SK-N-SH (cell line): ENCODE measurements at regions not wholly inside any gene's neighbourhood (a gene's known extent, or its start where the extent isn't known, plus 50 kb on each side); places are given as distances from the start of the nearest gene placed in this dataset.

Source experiments
- CHD2 ChIP-seq: fragments of 150-350 bp; IDR thresholded peaks from 2 replicates; pipeline ENCODE4 v1.6.1; 2018; ENCODE audit warnings: low read length; ENCODE audit not compliant: partially characterized antibody
- ELF1 ChIP-seq: IDR thresholded peaks from 2 replicates; pipeline ENCODE4 v1.4.0; 2012
- FOSL2 ChIP-seq: IDR thresholded peaks from 2 replicates; pipeline ENCODE4 v1.4.0; 2012; ENCODE audit warnings: low read depth, mild to moderate bottlenecking, moderate library complexity, borderline replicate concordance
- FOXM1 ChIP-seq: IDR thresholded peaks from 2 replicates; pipeline ENCODE4 v1.4.0; 2012; ENCODE audit warnings: low read depth, mild to moderate bottlenecking
- GABPA ChIP-seq: IDR thresholded peaks from 2 replicates; pipeline ENCODE4 v1.4.0; 2012; ENCODE audit warnings: low read depth, mild to moderate bottlenecking
- MEF2A ChIP-seq: IDR thresholded peaks from 2 replicates; pipeline ENCODE4 v1.4.0; 2012; ENCODE audit warnings: low read depth, borderline replicate concordance
- NFIC ChIP-seq: IDR thresholded peaks from 2 replicates; pipeline ENCODE4 v1.4.0; 2012; ENCODE audit warnings: borderline replicate concordance
- NRF1 ChIP-seq: IDR thresholded peaks from 2 replicates; pipeline ENCODE4 v1.6.1; 2012; ENCODE audit warnings: low read depth, mild to moderate bottlenecking, low read length
- RAD21 ChIP-seq: IDR thresholded peaks from 2 replicates; pipeline ENCODE4 v1.6.1; 2012; ENCODE audit warnings: mild to moderate bottlenecking, low read length
- RCOR1 ChIP-seq: fragments of 150-350 bp; IDR thresholded peaks from 2 replicates; pipeline ENCODE4 v1.6.1; 2017; ENCODE audit warnings: antibody characterized with exemption, low read length
- REST ChIP-seq: IDR thresholded peaks from 2 replicates; pipeline ENCODE4 v1.6.1; 2012; ENCODE audit warnings: mild to moderate bottlenecking, low read depth, low read length, moderate library complexity
- RFX5 ChIP-seq: IDR thresholded peaks from 2 replicates; pipeline ENCODE4 v1.6.1; 2012; ENCODE audit warnings: mild to moderate bottlenecking, improper control_type of control experiment, low read length
- SMC3 ChIP-seq: IDR thresholded peaks from 2 replicates; pipeline ENCODE4 v1.6.1; 2012; ENCODE audit warnings: low read depth, low read length, improper control_type of control experiment
- TAF1 ChIP-seq: IDR thresholded peaks from 2 replicates; pipeline ENCODE4 v1.6.1; 2012; ENCODE audit warnings: low read depth, mild to moderate bottlenecking, low read length, moderate library complexity, borderline replicate concordance
- YY1 ChIP-seq: IDR thresholded peaks from 2 replicates; pipeline ENCODE4 v1.4.0; 2012; ENCODE audit warnings: low read depth, mild to moderate bottlenecking
- TF ChIP-seq, protein P1 (sequence below): IDR thresholded peaks from 2 replicates; pipeline ENCODE4; 2012
- TF ChIP-seq, protein P2 (sequence below): IDR thresholded peaks from 2 replicates; pipeline ENCODE4 v1.4.0; 2012; ENCODE audit warnings: low read depth
- TF ChIP-seq, protein P3 (sequence below): fragments of 150-350 bp; IDR thresholded peaks from 2 replicates; pipeline ENCODE4 v1.6.1; 2016; ENCODE audit warnings: mild to moderate bottlenecking, low read depth, low read length

- TF ChIP-seq, protein P1, sequence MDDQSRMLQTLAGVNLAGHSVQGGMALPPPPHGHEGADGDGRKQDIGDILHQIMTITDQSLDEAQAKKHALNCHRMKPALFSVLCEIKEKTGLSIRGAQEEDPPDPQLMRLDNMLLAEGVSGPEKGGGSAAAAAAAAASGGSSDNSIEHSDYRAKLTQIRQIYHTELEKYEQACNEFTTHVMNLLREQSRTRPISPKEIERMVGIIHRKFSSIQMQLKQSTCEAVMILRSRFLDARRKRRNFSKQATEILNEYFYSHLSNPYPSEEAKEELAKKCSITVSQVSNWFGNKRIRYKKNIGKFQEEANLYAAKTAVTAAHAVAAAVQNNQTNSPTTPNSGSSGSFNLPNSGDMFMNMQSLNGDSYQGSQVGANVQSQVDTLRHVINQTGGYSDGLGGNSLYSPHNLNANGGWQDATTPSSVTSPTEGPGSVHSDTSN = peak; percentile 95
- TF ChIP-seq TAF1 = no peak
- peak; percentile 62 for TF ChIP-seq NFIC
- TF ChIP-seq, protein P2, sequence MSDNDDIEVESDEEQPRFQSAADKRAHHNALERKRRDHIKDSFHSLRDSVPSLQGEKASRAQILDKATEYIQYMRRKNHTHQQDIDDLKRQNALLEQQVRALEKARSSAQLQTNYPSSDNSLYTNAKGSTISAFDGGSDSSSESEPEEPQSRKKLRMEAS = no peak
- no peak for TF ChIP-seq SMC3
- TF ChIP-seq FOXM1 = no peak
- peak; percentile 18; the same call in 1 of the 2 replicates for TF ChIP-seq FOSL2
- TF ChIP-seq RCOR1 = peak; percentile 84
- TF ChIP-seq MEF2A = no peak
- peak; percentile 20; the same call in 1 of the 2 replicates for TF ChIP-seq RAD21
- no peak for TF ChIP-seq NRF1
- 0 out of 2 replicates have a peak, but pooled peaks have one; percentile 26 for TF ChIP-seq RFX5
- no peak for TF ChIP-seq YY1
- TF ChIP-seq, protein P3, sequence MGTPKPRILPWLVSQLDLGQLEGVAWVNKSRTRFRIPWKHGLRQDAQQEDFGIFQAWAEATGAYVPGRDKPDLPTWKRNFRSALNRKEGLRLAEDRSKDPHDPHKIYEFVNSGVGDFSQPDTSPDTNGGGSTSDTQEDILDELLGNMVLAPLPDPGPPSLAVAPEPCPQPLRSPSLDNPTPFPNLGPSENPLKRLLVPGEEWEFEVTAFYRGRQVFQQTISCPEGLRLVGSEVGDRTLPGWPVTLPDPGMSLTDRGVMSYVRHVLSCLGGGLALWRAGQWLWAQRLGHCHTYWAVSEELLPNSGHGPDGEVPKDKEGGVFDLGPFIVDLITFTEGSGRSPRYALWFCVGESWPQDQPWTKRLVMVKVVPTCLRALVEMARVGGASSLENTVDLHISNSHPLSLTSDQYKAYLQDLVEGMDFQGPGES = no peak
- TF ChIP-seq CHD2 = peak; percentile 49
- no peak for TF ChIP-seq ELF1
- no peak for TF ChIP-seq GABPA
- TF ChIP-seq REST = no peak
These were observed 592.5 kb upstream of the CLINT1 start (continued) for GRCh38 chr5:158451203-158451992.
